ENCODE measurements at regions not wholly inside any gene's neighbourhood (a gene's known extent, or its start where the extent isn't known, plus 50 kb on each side); places are given as distances from the start of the nearest gene placed in this dataset.
"Not testable (repeated sequence)": the region's sequence is repeated elsewhere in the genome, so short reads cannot be mapped to it uniquely, and the experiment has no call there.

DNA sequence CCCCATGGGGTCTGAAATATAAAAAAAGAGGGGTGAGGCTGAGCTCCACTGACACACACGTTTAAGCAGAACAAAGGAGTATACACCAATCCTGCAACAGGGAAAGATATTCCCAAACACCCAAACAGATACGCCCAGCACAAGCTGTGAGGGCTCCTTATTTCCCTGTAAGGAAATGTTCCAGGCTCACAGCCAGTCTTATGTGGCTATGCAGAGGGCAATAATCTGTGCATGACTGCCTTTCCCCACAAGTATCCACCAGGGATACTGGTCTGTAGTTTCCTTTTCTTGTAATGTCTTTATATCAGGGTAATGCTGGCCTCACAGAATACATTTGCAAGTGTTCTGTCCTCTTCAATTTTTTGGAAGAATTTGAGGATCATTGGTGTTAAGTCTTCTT lies 141.7 kb upstream of the DAAM1 start:
- no peak for DNase-seq (ENCODE audit: unreplicated experiment)
- BruUV-seq (replicated peaks): no TSS peak
- Mint-ChIP-seq H3K4me3 (ENCODE audit: unreplicated experiment) (no peak overlapping the region), H3K27ac (ENCODE audit: low read depth, unreplicated experiment) (no peak overlapping the region), H3K9me3 (ENCODE audit: unreplicated experiment) (no peaks in the 10 kb centered on the region), H3K4me1 (ENCODE audit: insufficient read depth, unreplicated experiment) (no peaks in the 10 kb centered on the region), H3K27me3 (ENCODE audit: insufficient read depth, unreplicated experiment) (peaks cover 92% of the 10 kb centered on the region), H3K36me3 (ENCODE audit: insufficient read depth, unreplicated experiment) (no peaks in the 10 kb centered on the region)
- POLR2A ChIA-PET: no interaction called here
- intact Hi-C loops (cut with micrococcal nuclease): no loop called here
- TF ChIP-seq, protein P1, sequence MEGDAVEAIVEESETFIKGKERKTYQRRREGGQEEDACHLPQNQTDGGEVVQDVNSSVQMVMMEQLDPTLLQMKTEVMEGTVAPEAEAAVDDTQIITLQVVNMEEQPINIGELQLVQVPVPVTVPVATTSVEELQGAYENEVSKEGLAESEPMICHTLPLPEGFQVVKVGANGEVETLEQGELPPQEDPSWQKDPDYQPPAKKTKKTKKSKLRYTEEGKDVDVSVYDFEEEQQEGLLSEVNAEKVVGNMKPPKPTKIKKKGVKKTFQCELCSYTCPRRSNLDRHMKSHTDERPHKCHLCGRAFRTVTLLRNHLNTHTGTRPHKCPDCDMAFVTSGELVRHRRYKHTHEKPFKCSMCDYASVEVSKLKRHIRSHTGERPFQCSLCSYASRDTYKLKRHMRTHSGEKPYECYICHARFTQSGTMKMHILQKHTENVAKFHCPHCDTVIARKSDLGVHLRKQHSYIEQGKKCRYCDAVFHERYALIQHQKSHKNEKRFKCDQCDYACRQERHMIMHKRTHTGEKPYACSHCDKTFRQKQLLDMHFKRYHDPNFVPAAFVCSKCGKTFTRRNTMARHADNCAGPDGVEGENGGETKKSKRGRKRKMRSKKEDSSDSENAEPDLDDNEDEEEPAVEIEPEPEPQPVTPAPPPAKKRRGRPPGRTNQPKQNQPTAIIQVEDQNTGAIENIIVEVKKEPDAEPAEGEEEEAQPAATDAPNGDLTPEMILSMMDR (IDR thresholded peaks at IDR 0.05; ENCODE audit: unreplicated experiment): no peak
- CTCF ChIA-PET: no interaction called here

DNA sequence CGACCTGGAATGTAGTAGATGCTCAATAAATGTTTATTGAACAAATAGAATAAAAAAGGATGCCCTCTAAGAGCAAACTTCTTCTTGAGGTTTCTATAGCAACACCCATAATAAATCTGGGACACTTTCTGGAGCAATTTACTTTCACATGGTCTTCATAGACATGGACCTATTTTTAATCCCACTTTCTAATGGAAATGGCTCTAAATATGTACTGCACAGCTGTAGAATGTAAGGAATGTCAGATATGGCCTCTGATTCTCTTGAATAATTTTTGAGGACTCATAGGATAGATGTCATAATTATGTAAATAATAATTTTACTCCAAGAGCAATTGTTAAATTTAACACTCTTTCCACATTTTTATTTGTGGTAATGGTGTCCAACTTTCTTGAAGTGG lies 133.5 kb upstream of the DAAM1 start:
- H3K27ac Mint-ChIP-seq (ENCODE audit: low read depth, unreplicated experiment): no peak overlapping the region
- no peaks in the 10 kb centered on the region for H3K36me3 Mint-ChIP-seq (ENCODE audit: insufficient read depth, unreplicated experiment)
- ChIA-PET POLR2A (interaction anchor here (0.6 kb wide), 1 partner anchor 565 kb away, joined by 3 read pairs; no protein-coding TSS in a partner anchor), CTCF (interaction anchor here (0.7 to 1.5 kb wide), 8 partner anchors 12 to 553 kb away, joined by 3 to 13 read pairs (median 4); no protein-coding TSS in a partner anchor)
- H3K9me3 Mint-ChIP-seq (ENCODE audit: unreplicated experiment): no peaks in the 10 kb centered on the region
- no TSS peak for BruUV-seq (replicated peaks)
- H3K4me3 Mint-ChIP-seq (ENCODE audit: unreplicated experiment): no peak overlapping the region
- DNase-seq (ENCODE audit: unreplicated experiment): no peak
- intact Hi-C loops (cut with micrococcal nuclease): loop anchor here (1.0 to 2.0 kb wide), 3 partner anchors 26 to 554 kb away; no protein-coding TSS in a partner anchor
- TF ChIP-seq, protein P1 (IDR thresholded peaks at IDR 0.05; ENCODE audit: unreplicated experiment): no peak
- H3K4me1 Mint-ChIP-seq (ENCODE audit: insufficient read depth, unreplicated experiment): no peaks in the 10 kb centered on the region
- H3K27me3 Mint-ChIP-seq (ENCODE audit: insufficient read depth, unreplicated experiment): peaks cover 34% of the 10 kb centered on the region

DNA sequence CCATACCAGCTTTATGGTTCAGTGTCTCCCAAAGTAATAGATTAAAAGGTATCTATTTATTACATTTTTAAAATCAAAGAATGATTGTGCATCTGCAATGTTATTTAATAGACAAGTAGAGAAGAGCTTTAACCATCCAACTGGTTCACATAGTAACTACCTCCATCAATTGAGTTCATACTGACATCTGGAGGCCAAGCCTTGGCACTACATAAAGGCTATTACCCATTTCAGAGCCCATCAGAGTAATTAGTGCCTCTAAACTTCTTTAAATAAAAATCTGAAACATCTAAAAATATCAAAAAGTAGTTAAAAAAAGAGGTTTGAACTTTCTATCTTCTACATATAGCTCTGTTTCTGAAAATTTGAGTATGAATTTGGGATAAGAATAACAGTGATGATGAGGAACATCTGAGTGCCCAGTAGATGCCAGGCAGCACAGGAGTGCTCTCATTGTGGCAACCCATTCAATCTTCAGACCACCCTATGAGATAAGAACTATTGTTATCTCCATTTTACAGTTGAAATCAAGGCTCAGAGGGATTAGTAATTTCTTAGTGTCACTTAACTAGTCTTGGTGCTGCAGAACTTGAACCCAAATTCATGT lies 132.9 kb upstream of the DAAM1 start:
- POLR2A ChIA-PET: interaction anchor here (0.6 kb wide), 1 partner anchor 566 kb away, joined by 3 read pairs; no protein-coding TSS in a partner anchor
- BruUV-seq (replicated peaks): no TSS peak
- H3K27ac Mint-ChIP-seq (ENCODE audit: low read depth, unreplicated experiment): no peak overlapping the region

DNA sequence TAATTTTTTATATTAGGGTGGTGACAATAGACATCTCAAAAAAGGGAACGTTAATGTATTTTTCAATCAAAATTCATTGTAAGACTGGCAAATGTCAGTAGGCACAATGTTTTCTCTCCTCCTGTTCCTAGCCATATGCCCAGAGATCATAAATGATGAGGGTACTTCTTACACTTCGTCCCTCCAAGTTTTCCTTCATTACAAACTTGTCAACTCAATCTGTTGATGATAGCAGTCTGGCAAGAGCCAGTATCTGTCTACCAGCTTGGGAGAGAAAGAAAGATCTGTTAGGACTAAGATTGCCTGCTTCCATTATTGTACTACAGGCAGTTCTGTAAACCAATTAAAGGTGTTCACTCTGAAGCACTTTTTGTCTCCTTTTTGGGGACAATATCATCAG lies 130.9 kb upstream of the DAAM1 start:
- no peaks in the 10 kb centered on the region for H3K4me1 Mint-ChIP-seq (ENCODE audit: insufficient read depth, unreplicated experiment)
- H3K27ac Mint-ChIP-seq (ENCODE audit: low read depth, unreplicated experiment): no peak overlapping the region
- TF ChIP-seq, protein P1 (IDR thresholded peaks at IDR 0.05; ENCODE audit: unreplicated experiment): no peak
- POLR2A ChIA-PET: no interaction called here
- intact Hi-C loops (cut with micrococcal nuclease): no loop called here
- peaks cover 14% of the 10 kb centered on the region for H3K27me3 Mint-ChIP-seq (ENCODE audit: insufficient read depth, unreplicated experiment)
- BruUV-seq (replicated peaks): no TSS peak
- no peak overlapping the region for H3K4me3 Mint-ChIP-seq (ENCODE audit: unreplicated experiment)
- H3K36me3 Mint-ChIP-seq (ENCODE audit: insufficient read depth, unreplicated experiment): peaks cover 6% of the 10 kb centered on the region
- DNase-seq (ENCODE audit: unreplicated experiment): no peak
- CTCF ChIA-PET: interaction anchor here (0.6 to 1.2 kb wide), 6 partner anchors 15 to 742 kb away, joined by 3 to 6 read pairs (median 4); no protein-coding TSS in a partner anchor
- peaks cover 7% of the 10 kb centered on the region for H3K9me3 Mint-ChIP-seq (ENCODE audit: unreplicated experiment)

More for the DNA sequence above, 132.9 kb upstream of the DAAM1 start:
- intact Hi-C loops (cut with micrococcal nuclease): loop anchor here (1.0 to 2.0 kb wide), 3 partner anchors 27 to 554 kb away; no protein-coding TSS in a partner anchor
- TF ChIP-seq, protein P1 (IDR thresholded peaks at IDR 0.05; ENCODE audit: unreplicated experiment): peak; percentile 46
- CTCF ChIA-PET: interaction anchor here (0.6 to 1.5 kb wide), 10 partner anchors 12 to 566 kb away, joined by 3 to 13 read pairs (median 4); no protein-coding TSS in a partner anchor
- peak; percentile 28 for DNase-seq (ENCODE audit: unreplicated experiment)
- no peaks in the 10 kb centered on the region for H3K4me1 Mint-ChIP-seq (ENCODE audit: insufficient read depth, unreplicated experiment)
- H3K9me3 Mint-ChIP-seq (ENCODE audit: unreplicated experiment): no peaks in the 10 kb centered on the region
- no peak overlapping the region for H3K4me3 Mint-ChIP-seq (ENCODE audit: unreplicated experiment)
- no peaks in the 10 kb centered on the region for H3K36me3 Mint-ChIP-seq (ENCODE audit: insufficient read depth, unreplicated experiment)
- peaks cover 29% of the 10 kb centered on the region for H3K27me3 Mint-ChIP-seq (ENCODE audit: insufficient read depth, unreplicated experiment)

DNA sequence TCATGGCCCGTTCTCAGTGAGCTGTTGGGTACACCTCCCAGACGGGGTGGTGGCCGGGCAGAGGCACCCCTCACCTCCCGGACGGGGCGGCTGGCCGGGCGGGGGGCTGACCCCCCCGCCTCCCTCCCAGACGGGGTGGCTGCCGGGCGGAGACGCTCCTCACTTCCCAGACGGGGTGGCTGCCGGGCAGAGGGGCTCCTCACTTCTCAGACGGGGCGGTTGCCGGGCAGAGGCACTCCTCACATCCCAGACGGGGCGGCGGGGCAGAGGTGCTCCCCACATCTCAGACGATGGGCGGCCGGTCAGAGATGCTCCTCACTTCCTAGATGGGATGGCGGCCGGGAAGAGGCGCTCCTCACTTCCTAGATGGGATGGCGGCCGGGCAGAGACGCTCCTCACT lies 129.7 kb upstream of the DAAM1 start:
- H3K4me3 Mint-ChIP-seq (ENCODE audit: unreplicated experiment); H3K4me1 Mint-ChIP-seq (ENCODE audit: insufficient read depth, unreplicated experiment); H3K27ac Mint-ChIP-seq (ENCODE audit: low read depth, unreplicated experiment); POLR2A ChIA-PET; H3K36me3 Mint-ChIP-seq (ENCODE audit: insufficient read depth, unreplicated experiment); intact Hi-C loops (cut with micrococcal nuclease); DNase-seq (ENCODE audit: unreplicated experiment); BruUV-seq (replicated peaks); CTCF ChIA-PET: not testable (repeated sequence)
- Mint-ChIP-seq H3K27me3 (ENCODE audit: insufficient read depth, unreplicated experiment) (peaks cover 14% of the 10 kb centered on the region), H3K9me3 (ENCODE audit: unreplicated experiment) (peaks cover 15% of the 10 kb centered on the region)

Data from MCF 10A (cell line).